ENCODE measurements at regions not wholly inside any gene's neighbourhood (a gene's known extent, or its start where the extent isn't known, plus 50 kb on each side); places are given as distances from the start of the nearest gene placed in this dataset.
"Not testable (repeated sequence)": the region's sequence is repeated elsewhere in the genome, so short reads cannot be mapped to it uniquely, and the experiment has no call there.

- DNase-seq = no peak
Observed at GRCh38 chr12:59404109-59404650, 191.6 kb upstream of the SLC16A7 start.

DNA sequence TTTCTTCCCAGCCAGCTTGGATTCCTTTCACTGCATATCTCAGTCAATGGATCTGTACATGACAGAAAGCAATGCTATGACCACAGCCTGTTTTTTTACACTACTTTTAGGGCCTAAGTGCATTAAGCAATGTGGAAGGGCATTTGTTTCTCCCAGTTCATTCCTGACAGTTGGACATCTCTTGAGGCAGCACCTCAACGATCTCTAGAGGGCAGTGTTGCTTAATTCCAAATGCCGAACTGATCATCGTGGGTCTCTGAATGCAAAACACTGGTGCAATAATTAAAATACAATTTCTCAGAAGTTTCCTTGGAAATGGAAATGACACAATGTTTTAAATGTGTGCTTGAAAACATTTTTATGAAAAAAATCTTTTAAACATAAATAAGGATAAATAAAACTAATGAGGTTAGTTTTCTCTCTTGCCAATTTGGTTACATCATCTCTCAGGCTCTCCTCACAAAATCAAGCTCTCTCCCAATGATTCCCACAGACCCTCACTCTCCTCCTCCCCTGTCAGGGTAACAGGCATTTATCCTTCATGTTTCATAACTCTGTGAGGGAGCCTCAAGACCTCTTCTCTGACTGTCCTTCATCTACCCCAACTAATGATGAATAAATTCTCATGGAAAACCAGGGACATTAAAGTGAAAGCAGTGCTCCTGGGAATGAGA is 192.4 kb upstream of the SLC16A7 start:
- DNase-seq = peak; percentile 13 to 39

DNA sequence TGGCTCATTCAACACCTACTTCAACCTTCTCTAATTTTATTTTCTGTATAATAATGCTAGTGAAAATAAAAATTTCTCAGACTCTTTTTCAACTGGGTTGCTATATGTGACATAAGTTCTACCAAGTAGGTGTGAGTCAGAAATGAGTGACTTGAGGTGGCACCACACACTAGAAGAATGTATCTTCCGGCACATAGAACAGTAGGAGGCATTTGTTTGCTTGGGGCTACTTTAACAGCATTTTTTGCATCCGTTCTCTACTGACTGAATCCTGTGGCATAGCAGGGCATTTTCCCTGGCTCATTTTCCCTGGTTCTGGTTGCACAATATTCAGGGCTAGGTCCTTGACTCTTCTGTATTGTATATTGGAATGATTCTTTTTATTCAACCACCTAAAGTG is 194.0 kb upstream of the SLC16A7 start:
- DNase-seq = no peak

DNA sequence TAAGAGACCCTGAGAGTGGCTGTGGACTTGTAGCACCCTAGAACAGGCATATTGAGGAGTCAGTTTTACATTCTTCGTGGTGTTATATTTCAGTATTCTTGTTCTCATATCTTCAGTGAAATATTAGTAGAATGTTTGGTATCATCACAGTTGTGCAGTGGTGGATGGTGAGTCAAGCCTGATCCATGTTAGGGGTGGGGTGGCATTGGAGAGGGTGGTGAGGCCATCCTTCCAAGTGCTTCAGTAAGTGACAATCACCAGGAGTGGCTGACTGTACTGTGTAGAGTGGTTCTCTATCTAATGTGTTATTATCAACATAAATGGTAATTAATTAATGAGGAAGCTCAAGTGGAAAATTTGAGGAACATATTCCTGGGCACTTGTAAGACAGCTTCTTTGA is 197.7 kb upstream of the SLC16A7 start:
- DNase-seq = no peak

GRCh38 chr12:59396919-59397318 is 198.9 kb upstream of the SLC16A7 start:
- no peak for DNase-seq

GRCh38 chr12:59396519-59396918 is 199.3 kb upstream of the SLC16A7 start:
- DNase-seq = no peak

GRCh38 chr12:59395310-59395709 is 200.5 kb upstream of the SLC16A7 start:
- DNase-seq = not testable (repeated sequence)

DNA sequence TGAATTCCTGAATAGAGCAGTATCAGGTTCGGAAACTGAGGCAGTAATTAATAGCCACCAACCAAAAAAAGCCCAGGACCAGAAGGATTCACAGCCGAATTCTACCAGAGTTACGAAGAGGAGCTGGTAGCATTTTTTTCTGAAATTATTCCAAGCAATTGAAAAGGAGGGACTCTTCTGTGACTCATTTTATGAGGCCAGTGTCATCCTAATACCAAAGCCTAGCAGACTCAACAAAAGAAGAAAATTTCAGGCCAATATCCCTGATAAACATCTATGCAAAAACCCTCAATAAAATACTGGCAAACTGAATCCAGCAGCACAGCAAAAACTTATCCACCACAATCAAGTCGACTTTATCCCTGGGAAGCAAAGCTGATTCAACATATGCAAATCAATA is 202.3 kb upstream of the SLC16A7 start:
- no peak for DNase-seq

GRCh38 chr12:59389968-59390576 is 205.8 kb upstream of the SLC16A7 start:
- DNase-seq = no peak

- DNase-seq = no peak
Observed at GRCh38 chr12:59388694-59389093, 207.1 kb upstream of the SLC16A7 start.

DNA sequence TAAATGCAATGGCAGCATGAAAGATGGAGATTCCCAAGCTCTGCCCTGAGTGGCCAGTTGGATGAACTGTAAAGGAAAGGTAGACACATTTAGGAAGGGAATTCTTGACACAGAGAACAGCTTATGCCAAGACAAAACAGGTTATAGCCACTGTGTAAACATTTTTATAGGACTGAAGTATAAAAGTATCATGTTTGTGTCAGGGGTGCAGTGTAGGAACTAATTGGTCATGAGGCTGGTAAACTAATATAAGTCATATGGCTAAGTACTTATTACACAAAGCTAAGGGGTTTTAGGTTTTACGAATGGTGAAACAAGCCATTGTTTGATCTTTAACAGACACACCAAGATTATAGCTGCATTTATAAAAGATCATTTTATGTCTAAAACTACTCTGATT is 207.7 kb upstream of the SLC16A7 start:
- no peak for DNase-seq

- DNase-seq = no peak
Observed at GRCh38 chr12:59386236-59386635, 209.6 kb upstream of the SLC16A7 start.

GRCh38 chr12:59383079-59383822 is 212.6 kb upstream of the SLC16A7 start:
- no peak for DNase-seq

- no peak for DNase-seq
Observed at GRCh38 chr12:59382282-59383078, 213.3 kb upstream of the SLC16A7 start.

DNA sequence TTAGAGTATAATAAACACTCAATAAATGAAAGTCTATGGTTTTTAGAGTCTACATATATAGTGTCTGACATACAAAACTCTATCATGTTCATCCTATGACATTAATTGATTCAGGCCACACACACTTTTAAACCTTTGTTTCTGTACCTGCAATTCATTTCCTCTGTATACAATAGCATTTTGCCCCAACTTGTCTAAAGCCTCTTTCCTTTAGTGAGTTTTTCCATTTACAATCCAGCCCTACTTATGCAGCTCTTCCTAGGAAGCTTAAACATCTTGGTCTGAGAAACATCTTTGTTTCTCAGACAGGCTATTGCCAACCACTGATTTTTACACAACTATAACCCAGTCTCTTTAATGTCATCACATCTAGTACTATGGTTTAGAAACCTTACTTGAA is 214.7 kb upstream of the SLC16A7 start:
- DNase-seq = no peak

DNA sequence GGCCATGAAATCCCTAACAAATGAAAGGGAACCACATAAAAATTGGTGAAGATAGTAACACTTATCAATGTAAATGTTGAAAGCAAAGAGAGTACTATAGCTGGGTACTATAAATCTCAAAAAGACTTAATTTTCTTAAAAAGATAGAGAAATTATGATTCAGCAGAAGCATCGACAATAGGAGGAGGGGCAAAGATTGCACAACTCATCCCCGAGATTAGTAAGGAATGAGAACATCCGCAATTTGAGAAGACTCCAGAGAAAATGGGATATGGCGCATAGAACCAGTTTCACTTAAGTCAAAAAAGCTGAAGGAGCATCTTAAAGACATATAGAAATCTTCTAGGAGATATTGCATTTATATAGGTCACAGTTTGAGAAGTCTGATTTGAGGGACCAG is 220.2 kb upstream of the SLC16A7 start:
- no peak for DNase-seq

- DNase-seq = no peak
Observed at GRCh38 chr12:59374783-59375182, 221.0 kb upstream of the SLC16A7 start.

DNA sequence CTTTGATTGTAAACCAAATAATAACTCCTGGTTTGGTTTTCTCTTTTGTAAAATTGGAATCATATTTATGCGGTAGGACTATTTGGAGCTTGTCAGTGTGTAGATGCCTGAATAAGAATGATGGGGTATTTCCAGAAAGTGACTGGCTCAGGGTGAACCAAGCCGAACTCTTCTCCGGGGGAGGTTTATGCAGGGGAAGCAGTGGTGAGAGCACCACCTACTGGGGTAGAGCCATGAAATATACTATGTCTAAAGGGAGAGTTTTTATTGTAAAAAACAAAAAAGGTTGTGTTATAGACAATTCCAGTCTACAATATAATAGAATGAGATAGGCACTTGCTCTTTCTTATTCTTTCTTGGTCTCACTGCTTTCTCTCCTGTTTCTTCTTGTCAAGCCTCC is 222.9 kb upstream of the SLC16A7 start:
- DNase-seq = no peak

DNA sequence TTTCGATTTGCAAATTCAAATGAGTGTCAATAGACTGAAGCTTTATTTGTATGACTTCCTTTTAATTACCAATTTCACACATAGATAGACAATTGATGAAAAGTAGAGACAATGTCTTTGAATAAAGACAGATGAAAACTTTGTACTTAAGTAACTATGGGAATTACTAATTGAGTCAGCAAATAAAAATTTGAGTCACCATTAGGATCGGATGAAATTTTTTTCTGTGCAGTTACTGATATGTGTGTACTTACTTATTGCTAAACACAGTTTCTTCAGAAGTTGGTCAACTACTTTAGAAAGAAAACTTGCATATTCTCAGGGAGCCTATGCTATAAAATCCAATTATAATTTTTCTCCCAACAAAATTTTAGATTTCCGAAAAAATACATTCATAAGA is 224.9 kb upstream of the SLC16A7 start:
- no peak for DNase-seq

DNA sequence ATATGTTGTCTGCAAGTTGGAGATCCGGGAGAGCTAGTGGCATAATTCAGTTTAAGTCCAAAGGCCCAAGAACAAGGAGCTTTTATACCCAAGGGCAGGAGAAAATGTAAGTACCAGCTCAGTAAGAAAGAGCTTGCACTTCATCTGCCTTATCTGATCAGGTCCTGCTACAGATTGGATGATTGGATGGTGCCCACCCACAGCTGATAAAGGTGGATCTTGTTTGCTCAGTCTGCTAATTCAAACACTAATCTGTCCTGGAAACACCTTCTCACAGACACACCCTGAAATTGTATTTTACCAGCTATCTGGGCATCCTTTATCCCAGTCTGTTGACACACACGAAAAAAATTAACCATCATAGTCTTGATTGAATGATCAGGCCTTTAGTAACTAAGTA is 230.7 kb upstream of the SLC16A7 start:
- no peak for DNase-seq

DNA sequence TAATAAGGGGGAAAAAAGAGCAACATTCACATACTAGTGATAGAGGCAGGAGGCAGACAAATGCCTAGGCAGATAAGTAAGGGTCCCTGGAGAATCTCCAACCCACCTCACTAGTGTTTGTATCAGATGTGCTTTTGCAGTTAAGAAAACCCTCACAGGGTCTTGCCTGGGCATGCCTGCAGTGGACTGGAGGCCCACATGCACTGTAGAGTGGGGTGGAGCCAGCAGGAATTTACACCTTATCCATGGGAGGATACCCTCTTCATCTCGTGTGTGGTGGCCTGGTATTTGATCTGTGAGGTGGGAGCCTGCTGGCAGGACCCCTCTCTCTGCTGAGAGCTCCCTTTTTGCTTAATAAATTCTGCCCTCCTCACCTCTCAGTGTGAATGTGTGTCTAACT is 238.0 kb upstream of the SLC16A7 start:
- DNase-seq = no peak

DNA sequence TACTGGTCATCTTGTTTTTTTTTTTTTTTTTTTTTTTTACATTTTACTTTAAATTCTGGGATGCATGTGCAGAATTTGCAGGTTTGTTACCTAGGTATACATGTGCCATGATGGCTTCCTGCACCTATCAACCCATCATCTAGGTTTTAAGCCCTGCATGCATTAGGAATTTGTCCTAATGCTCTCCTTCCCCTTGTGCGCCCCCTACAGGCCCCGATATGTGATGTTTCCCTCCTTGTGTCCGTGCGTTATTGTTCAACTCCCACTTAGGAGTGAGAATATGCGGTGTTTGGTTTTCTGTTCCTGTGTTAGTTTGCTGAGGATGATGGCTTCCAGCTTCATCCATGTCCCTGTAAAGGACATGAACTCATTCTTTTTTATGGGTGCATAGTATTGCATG is 249.6 kb upstream of the SLC16A7 start:
- peak in 1 of 2 donors; percentile 5 for DNase-seq

DNA sequence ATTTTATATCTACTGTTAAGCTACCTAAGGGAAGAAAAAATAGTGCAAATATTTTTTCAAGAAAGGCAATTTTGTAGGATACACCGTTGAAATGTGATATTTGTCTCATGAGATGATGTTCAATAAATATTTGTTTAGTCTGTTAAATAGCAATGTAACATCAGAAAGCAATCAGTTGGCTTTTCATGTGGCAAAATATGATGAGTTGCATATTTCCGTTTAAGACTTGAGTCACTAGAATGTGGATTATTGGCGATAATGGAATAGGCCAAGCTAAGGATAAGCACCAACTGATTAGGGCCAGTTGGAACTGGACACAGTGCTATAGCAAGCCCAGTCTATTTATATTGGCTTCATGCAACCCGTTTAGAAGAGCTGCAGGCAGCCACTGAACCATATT is 250.4 kb upstream of the SLC16A7 start:
- no peak for DNase-seq

Measured in stimulated activated CD4-positive, alpha-beta T cell treated with anti-CD3 and anti-CD28 coated beads, Interleukin-2, amount 100 ng/mL, for 24 hours (primary cell).